GM19438 (cell line): ENCODE measurements at regions not wholly inside any gene's neighbourhood (a gene's known extent, or its start where the extent isn't known, plus 50 kb on each side); places are given as distances from the start of the nearest gene placed in this dataset.

Experiments
- ATAC-seq: cut with Tn5 transposase; IDR thresholded peaks from one replicate; pipeline ENCODE4 v1.9.1; 2021; ENCODE audit warnings: low read depth; ENCODE audit not compliant: unreplicated experiment

DNA sequence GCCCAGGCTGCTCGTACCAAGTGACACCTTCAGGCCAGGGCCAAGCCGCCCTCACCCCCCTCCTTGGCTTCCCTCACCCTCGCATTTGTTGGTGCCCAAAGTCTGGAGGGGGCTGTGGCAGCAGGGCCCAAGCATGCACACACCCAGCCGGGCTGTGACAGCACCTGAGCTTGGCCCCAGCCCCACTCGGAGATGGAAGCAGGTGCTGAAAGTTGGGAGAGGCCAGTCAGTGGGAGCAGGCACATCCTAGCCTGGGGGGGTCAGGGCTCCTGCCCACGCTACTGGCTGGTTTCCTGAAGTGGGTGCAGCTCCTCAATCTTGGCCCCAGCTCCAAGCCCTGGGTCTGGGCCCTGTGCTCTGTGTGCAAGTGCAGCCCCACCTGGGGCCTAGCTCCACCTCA lies 228.0 kb downstream of the RDH14 start:
- no peak for ATAC-seq

DNA sequence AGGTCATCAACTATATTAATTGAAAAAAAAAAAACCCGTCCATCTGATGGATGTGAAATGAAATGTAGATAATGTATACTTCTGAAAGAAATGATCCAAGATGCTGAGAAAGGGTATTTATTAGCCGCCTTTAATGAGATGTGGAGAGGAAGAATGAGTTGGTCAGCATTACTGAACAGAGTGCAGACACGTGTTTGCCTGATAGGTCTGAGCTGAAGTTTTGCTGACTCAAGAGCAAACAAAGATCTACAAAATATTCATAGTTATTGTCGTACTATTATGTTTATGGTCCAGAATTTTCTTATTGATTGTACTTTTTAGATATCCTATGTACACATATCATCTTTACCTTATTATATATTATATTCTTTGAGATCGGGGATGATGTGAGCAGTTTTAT lies 235.3 kb downstream of the RDH14 start:
- ATAC-seq: no peak

DNA sequence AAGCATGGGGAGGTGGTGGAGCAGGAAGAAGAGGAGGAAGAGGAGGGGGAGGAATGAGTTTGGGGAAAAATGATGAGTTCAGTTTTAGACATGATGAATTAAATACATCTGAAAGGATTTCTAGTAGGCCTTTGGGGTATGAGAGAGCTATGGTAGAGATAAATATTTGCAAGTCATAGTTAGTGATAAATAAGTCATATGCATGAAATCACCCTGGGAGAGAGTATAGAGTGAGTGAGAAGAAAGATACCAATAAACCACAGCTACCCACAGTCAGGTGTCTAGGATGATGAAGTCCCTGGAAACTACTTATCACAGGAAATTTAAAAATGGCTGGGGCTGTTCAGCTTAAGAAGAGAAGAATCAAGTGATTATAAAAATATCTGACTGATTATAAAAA lies 240.5 kb downstream of the RDH14 start:
- no peak for ATAC-seq

DNA sequence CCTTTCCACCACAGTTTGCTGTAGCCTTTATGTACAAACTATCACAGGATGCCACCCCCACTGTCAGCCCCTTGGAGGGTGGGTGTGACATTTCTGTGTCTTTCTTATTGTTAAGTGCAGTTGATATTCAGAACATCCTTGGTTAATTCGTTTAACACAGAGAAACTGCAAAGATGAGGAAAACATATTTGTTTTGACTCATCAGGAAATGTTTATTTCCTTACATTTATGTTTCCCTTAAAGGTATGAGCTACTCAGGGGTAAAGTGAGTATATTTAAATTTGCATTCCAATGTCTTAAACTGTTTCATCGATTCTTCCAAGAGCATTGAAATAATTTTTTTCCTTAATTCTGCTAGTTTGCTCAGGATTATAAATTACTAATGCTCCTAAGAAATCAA lies 243.4 kb downstream of the RDH14 start:
- ATAC-seq: no peak

DNA sequence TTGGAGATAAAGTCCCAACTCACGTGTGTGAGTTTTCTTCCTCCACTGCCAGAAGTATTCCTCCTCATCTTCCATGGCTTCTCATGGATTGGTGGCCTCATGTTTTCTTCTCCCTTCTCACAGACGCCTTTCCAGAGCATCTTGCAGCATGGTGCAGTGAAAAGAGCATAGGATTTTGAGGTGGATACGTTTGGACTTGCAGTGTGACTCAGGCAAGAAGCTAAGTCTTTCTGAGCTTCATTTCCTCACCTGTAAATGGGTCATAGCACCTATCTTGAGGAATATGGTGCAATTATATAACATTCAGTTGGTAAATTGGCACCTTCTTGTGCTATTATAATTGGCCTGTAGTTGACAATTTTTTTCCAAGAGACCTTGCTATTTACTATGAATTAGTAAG lies 247.6 kb downstream of the RDH14 start:
- ATAC-seq: no peak

DNA sequence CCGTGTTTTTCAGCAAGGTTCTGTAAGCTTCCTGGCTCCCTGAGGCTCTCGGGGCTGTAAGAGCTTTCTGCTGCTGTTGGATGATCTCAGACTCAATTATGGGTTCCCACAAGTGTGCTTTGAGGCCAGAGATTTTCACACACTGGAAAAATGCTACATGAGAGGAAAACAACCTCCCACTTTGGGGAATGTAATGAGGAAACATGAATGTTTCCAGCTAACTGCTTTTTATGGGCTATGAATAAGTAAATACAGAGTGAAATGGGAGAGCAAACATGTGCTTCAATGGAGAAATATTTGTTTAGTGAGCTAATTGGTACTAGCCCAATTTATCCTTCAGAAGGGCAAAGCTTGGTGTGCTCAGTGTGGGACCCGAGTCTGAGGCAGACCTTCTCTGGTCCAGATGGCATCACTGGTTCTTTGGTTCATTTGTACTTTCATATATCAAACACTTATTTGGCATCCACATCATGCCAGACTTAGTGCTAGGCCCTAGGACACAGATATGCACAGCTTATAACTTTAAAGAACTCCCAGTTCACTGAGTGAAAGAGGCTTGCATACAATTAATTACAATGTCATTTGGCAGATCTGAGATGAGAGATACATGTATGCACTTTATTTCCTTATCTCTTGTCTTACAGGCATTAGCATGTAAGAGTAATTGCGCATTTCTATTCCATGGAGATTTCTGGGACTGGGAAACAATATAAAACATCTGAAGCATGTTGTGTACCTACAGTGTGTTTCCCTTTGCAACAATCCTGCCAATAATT lies 248.8 kb downstream of the RDH14 start:
- ATAC-seq: no peak

DNA sequence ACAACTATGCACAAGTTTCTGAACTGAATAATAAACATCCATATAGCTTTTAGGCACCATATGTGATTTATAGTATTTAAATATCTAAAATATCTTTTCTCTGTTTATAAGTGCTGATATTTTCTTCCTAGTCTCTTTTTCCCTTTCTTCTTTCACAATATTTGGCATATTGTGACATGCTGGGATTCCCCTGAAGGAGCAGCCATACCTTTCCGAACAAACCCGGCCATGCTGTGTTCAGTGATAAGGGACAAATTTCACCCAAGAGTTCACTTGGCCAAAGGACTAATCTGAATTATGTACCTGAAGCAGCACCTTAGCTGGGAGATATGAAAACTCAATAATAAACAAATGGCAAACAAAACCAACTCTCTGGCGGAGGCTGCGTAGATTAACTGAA lies 250.8 kb downstream of the RDH14 start:
- ATAC-seq: no peak

DNA sequence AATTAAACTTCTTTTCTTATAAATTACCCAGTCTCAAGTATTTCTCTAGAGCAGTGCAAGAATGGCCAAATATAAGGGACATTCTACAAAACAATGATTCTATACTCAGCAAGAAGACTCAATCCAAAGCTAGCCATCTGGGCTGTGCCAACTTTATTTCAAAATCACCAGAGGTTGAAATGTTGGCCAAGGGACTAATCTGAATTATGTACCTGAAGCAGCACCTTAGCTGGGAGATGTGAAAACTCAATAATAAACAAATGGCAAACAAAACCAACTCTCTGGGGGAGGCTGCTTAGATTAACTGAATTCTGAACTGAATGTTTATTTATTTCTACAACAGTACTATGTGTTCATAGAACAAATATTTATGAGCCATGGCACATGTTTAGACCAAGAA lies 251.3 kb downstream of the RDH14 start:
- ATAC-seq: no peak

DNA sequence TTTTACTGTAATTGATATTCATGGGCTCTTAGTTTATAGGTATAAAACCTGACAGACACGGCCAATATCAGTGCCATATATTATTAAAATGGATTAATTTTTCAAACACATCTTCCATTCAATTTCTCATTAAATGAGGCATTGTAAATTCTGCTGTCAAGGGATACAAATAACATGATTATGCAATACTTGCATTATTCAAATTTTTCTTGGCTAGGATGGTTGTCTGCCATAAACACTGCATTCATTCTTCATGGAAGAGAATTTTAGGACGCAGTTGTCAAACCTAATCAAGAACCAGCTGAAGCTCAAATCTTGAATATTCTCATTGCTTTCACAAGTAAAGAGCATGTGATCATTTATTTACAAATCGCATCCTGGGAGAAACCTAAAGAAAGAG lies 255.6 kb downstream of the RDH14 start:
- no peak for ATAC-seq

DNA sequence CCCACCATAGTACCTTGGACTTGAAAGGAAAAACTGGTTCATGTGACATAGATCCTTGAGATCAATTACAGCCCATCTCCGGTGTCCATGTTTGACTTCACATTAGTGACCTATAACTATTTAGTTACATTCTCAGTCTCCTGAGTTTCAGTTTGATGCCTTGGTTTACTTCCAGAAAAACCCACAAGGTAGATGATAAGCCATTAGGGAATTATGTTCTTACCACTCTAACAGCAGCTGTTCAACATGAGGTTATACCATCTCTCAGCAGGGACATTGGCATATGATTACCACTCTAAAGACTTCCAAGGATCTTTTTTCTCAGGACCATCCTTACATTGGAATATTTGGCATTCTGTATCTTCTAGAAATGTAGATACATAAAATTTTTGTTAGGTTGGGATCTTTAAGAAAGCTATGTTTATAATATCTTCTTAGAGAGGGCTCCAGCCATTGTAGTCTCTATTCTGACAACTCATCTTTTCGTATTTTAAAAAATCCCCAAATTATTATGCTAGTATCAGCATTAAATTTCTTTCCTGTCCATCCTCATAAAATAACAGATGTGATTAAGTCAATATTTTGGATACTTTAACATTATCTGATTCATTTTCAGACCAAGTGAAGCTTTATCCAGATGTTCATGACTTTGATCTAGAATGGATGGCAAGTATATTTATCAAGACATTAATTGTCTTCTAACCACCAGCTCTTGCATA lies 258.9 kb downstream of the RDH14 start:
- no peak for ATAC-seq

DNA sequence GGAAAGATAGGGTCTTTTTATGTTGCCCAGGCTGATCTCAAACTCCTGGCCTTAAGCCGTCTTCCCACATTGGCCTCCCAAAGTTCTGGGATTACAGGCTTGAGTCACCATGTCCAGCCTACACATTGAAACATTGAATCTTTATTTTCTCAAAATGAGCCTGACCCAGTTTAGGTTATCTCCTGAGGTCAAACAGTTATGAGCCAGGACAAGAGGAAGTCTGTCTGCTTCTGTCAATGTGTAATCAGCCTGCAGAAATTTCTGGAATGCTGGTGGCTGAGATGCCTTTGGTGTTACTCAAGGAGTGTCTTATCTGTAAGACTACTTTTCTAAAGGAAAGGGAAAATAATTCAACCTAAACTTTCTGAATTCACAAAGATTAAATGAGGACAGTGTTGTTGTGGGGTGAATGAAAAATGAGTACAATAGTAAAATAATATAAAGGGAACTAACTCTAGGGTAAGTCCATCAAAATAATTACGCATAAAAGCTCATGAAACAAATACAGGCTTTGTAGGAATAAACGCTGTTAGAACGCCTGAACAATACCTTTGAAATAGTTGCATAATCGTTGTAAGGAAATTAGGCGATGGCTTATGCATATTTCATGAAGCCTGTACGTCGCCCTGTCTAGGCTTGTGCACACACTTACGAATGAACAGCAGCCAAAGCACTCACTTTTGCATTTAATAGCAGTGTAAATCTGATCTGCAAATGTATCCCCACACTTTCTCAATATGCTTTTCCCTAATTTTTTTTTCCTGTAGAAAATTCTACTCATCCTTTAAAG lies 260.8 kb downstream of the RDH14 start:
- no peak for ATAC-seq

DNA sequence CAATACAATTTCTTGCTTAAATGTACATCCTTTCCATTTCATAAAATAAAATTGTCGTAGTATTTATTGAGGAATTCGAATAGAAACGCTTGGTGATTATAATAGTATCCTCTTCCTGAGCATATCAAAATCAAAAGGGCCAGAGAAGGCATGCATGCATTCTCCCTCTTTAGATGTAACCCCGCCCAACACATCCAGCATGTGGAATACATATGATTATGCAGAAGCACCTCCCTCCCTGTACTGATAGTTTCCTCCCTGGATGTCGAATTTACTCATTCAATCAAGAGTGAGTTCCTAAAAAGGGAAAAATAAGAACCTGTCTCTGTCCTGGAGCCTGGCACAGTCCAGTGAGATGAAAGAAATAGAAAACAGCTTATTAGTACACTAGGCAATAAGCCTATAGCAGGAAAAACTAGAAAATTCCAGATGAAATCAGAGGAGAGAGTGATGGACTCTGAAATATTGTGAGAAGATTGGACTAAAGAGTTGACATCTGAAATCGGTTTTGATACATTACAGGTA lies 262.9 kb downstream of the RDH14 start:
- ATAC-seq: no peak

DNA sequence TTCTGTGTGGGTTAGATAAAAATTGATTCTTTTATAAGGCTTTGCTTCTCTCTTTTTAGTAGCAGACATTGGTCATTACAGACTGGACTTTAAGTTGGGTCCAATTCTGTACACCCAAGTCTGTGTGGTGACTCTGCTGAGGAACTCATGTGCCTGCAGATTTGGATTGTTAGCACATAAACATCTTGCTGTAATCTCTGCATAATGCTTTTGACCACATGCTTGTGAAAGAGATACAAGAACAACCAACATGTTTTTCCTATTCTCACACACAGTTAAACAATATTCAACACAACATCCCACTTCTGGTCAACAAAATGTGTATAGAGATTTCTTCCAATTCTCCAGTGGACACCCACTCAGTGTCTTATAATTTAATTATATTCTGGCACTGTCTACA lies 270.1 kb downstream of the RDH14 start:
- no peak for ATAC-seq

DNA sequence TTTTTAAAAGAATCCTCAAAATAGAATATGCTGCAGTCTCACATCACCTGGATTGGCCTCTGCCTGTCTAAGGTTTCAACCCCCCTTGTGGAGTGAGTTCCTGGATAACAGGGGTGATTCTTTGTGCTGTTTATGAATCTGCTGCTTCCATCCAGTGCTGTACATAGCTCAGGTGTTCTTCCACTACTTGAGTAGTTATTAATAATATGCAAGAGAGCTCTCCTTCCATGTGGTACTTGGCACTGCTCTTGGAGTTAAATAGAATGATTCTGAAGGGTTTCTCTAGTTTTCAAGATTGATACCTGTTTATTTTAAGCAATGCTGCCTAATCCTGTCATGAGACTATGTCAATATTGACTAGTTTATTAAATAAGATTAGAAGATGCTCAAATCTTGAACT lies 273.6 kb downstream of the RDH14 start:
- no peak for ATAC-seq

DNA sequence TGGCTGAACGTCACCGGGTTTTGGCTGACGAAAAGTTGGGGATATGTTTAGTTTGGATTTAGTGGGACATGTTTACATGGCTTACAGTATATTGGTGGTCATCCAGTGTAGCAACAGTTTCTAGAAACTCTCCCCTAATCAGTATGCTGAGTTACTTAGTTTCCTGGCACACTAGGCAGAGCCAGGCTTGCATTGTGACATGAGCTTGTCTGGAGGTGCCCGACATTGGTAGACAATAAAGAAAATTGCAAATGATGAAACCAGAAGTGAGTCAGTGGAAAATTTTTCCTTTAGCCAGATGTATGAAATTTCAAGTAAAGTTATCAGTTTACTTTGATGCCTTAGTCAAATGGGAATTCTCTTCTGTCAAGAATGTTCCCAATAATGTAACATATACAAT lies 276.1 kb downstream of the RDH14 start:
- ATAC-seq: no peak

DNA sequence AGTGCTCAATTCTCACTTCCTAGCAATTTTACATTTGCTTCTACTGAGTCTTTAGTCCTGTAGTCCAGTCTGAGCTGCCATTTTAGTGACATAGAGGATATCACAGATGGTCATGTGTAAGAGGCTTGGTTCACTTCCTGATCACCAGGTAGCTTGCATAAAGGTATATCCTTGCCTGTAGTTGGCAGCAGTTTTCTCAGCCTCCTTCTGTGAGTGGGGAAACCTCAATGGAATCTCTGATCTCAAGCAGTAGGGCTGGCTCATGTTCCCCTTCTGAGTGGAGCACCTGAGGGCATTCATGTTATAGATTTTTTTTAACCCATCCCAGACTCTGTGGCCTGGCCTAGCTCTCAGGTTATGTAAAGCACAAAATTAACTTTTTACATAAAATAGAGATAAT lies 278.4 kb downstream of the RDH14 start:
- ATAC-seq: no peak

DNA sequence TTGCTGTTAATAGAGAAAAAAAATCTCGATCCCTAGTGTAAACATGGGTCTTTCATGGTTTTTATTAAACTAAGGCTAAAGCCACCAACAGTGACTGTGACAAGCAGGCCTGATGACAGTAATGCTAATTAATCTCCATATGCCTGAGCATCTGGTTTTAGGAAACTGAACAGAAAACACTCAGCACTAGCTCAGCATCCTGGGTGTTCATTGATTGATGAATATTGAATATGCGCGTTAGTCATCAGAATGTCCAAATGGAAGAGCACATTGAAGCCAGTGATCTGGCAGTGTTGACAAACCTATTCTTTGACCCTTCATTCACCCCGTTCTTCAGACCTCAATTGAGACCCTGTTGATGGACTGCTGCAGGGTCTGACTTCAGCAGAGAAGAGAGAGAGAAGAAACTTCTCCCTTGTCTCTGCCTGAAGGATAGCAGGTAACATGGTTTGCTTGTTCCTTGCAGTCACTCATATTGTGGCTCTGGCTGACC lies 283.8 kb downstream of the RDH14 start:
- no peak for ATAC-seq

DNA sequence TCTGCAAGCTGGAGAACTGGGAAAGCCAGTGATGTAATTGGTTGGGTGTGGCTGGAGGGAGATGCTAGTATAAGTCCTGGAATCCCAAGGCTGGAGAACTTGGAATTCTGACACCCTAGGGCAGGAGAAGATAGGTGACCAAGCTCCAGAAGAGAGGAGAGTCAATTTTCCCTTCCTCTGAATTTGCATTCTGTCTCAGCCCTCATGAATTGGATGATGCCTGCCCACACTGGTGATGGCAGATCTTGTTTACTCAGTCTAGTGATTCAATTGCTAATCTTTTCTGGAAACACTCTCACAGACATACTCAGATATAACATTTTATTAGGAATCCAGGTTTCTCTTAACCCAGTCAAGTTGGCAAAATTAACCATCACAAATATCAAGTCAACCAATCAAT lies 287.2 kb downstream of the RDH14 start:
- ATAC-seq: no peak

DNA sequence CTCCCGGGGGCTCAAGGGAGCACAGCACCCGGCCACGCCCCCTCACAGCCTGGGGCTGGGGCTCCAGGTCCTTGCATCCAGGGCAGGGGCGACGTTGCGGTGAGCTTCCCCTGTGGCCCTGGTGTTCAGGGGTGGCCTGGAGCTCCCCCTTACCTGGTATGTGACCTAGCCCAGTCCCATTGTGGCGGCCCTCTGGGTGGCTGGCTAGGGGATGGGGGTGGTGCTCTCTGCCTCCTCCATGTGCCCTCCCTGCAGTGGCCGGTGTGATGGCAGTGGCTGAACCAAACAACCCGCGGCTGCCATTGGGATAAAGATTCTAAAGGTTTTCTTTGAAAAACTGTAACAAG lies 288.3 kb downstream of the RDH14 start:
- ATAC-seq: no peak

DNA sequence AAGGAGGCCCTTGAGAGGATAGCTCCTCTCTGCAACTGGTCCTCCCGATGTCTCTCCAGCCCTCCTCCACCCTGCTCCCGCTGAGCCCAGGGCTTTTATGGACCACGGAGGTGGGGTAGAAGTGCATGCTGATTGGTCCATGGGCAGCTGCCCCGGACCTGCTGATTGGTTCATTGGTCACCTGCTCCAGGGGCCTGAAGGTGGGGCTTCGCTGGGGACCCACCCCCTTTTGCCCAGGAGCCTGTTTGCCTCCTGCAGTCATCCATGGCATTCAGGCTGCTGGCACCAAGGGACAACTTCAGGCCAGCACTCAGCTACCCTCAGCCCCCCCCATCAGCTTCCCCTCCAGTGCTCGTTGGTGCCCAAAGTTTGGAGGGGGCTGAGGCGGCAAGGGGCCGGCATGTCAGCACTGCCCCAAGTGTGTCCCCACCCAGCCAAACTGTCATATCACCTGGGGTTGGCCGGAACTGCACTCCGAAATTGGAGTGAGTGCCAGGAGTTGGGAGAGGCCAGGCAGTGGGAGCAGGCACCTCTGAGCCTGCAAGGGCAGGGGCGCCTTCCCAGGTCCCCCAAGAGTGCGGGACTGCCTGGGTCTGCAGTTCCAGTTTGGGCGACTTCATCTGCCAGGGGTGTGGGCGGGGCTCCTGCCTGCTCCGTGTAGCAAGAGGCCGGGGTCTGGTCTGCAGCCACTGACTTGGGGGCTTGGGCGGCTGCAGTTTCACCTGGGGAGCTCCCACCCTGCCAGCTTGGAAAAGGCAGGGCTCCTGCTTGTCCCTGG lies 288.9 kb downstream of the RDH14 start:
- no peak for ATAC-seq

DNA sequence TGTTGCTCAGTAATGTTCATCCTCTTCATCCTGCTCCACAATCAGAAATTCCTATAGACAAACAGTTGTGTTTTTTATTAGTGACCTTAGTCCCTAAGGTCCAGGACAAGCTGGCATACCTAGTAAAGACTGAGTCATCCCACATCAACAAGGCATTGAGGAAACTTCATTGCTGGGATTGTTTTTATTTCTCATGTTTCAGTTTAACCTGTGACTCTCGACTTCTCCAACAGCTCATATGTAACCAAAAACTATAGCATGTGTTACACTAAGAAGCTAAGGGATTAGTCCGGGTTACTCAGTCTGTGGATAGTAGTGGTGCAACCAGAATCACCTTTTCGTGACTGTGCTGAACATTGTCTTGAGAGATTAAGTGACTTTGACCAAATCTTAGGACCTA lies 292.1 kb downstream of the RDH14 start:
- ATAC-seq: no peak
